DOHH2 (cell line): ENCODE measurements at regions not wholly inside any gene's neighbourhood (a gene's known extent, or its start where the extent isn't known, plus 50 kb on each side); places are given as distances from the start of the nearest gene placed in this dataset.

Experiments
- H3F3A ChIP-seq: fragments of 200-600 bp; sonication (generic), shearing (Covaris generic); 2 replicates; pipeline ENCODE4 v1.6.0; 2016; ENCODE audit warnings: antibody characterized with exemption, mild to moderate bottlenecking; ENCODE audit not compliant: control insufficient read depth, insufficient read depth
- H3K27ac ChIP-seq: fragments of 200-600 bp; sonication (generic); 2 replicates; pipeline ENCODE4 v1.5.1; 2014; ENCODE audit warnings: low read depth, mild to moderate bottlenecking, low read length, moderate library complexity
- H3K27me3 ChIP-seq: fragments of 200-600 bp; sonication (generic); 2 replicates; pipeline ENCODE4 v1.6.1; 2014; ENCODE audit warnings: mild to moderate bottlenecking, low read length, mixed read lengths; ENCODE audit not compliant: control insufficient read depth
- H3K36me3 ChIP-seq: fragments of 200-600 bp; sonication (generic); 2 replicates; pipeline ENCODE4 v1.6.1; 2014; ENCODE audit warnings: mild to moderate bottlenecking, low read length, moderate library complexity, mixed read lengths; ENCODE audit not compliant: control insufficient read depth
- H3K4me1 ChIP-seq: fragments of 200-600 bp; sonication (generic); 2 replicates; pipeline ENCODE4 v1.6.1; 2014; ENCODE audit warnings: mild to moderate bottlenecking, low read length, mixed read lengths; ENCODE audit not compliant: control insufficient read depth
- H3K4me2 ChIP-seq: fragments of 200-600 bp; sonication (generic); 2 replicates; pipeline ENCODE4 v1.6.0; 2014; ENCODE audit warnings: mild to moderate bottlenecking, low read length, moderate library complexity
- H3K4me3 ChIP-seq: fragments of 200-600 bp; sonication (generic); 2 replicates; pipeline ENCODE4 v1.5.1; 2014; ENCODE audit warnings: mild to moderate bottlenecking, low read length, mixed read lengths
- H3K79me2 ChIP-seq: fragments of 200-600 bp; sonication (generic); 2 replicates; pipeline ENCODE4 v1.6.1; 2014; ENCODE audit warnings: mild to moderate bottlenecking, low read length, mixed read lengths; ENCODE audit not compliant: control insufficient read depth
- H3K9me2 ChIP-seq: fragments of 200-600 bp; sonication (generic); replicated peaks from 2 replicates; pipeline ENCODE4 v1.6.1; 2014; ENCODE audit warnings: mild to moderate bottlenecking, low read length, mixed read lengths; ENCODE audit not compliant: control insufficient read depth
- H3K9me3 ChIP-seq: fragments of 200-600 bp; sonication (generic); 2 replicates; pipeline ENCODE4 v1.6.1; 2014; ENCODE audit warnings: antibody characterized with exemption, low read length, mixed read lengths; ENCODE audit not compliant: control insufficient read depth, insufficient read depth
- H4K20me1 ChIP-seq: fragments of 200-600 bp; sonication (generic); 2 replicates; pipeline ENCODE4 v1.6.0; 2014; ENCODE audit warnings: low read depth, mild to moderate bottlenecking, antibody characterized with exemption, low read length, moderate library complexity; ENCODE audit not compliant: control insufficient read depth, insufficient read depth
- CTCF ChIP-seq: fragments of 200-600 bp; sonication (generic); IDR thresholded peaks from one replicate; pipeline ENCODE4 v1.5.1; 2014; ENCODE audit warnings: antibody characterized with exemption, mild to moderate bottlenecking, low read depth, low read length; ENCODE audit not compliant: poor library complexity, severe bottlenecking
- EZH2phosphoT487 ChIP-seq: fragments of 200-600 bp; sonication (generic); IDR thresholded peaks from 2 replicates; pipeline ENCODE4 v1.6.1; 2017; ENCODE audit warnings: borderline replicate concordance, mild to moderate bottlenecking, antibody characterized with exemption, low read length, moderate library complexity, mixed read lengths

- H4K20me1 ChIP-seq = no peaks in the 10 kb centered on the region
- H3K9me3 ChIP-seq = no peaks in the 10 kb centered on the region
- H3K79me2 ChIP-seq = no peaks in the 10 kb centered on the region
- H3F3A ChIP-seq = no peaks in the 10 kb centered on the region
- H3K4me2 ChIP-seq = no peak overlapping the region
- H3K4me3 ChIP-seq = no peak overlapping the region
- no peak overlapping the region for H3K27ac ChIP-seq
- no peaks in the 10 kb centered on the region for H3K9me2 ChIP-seq
- no peaks in the 10 kb centered on the region for H3K27me3 ChIP-seq
- H3K36me3 ChIP-seq = no peaks in the 10 kb centered on the region
- no peaks in the 10 kb centered on the region for H3K4me1 ChIP-seq
- TF ChIP-seq EZH2phosphoT487 (no peak), CTCF (no peak)
Measured at GRCh38 chr10:21171197-21171935, 274.3 kb upstream of the NEBL start.

- Histone ChIP-seq H3K4me3 (no peak overlapping the region), H3K9me2 (no peaks in the 10 kb centered on the region), H3K27ac (no peak overlapping the region), H3K79me2 (no peaks in the 10 kb centered on the region), H4K20me1 (no peaks in the 10 kb centered on the region), H3K4me2 (no peak overlapping the region), H3K27me3 (no peaks in the 10 kb centered on the region), H3K9me3 (no peaks in the 10 kb centered on the region), H3K36me3 (no peaks in the 10 kb centered on the region), H3K4me1 (no peaks in the 10 kb centered on the region), H3F3A (no peaks in the 10 kb centered on the region)
- TF ChIP-seq EZH2phosphoT487 = no peak
- TF ChIP-seq CTCF = no peak
Measured at GRCh38 chr10:21170216-21170615, 273.1 kb upstream of the NEBL start.

- Histone ChIP-seq H3K4me3 (no peak overlapping the region), H3K9me2 (no peaks in the 10 kb centered on the region), H3K36me3 (no peaks in the 10 kb centered on the region), H3K79me2 (no peaks in the 10 kb centered on the region), H3F3A (no peaks in the 10 kb centered on the region), H3K9me3 (no peaks in the 10 kb centered on the region), H4K20me1 (no peaks in the 10 kb centered on the region), H3K4me1 (no peaks in the 10 kb centered on the region), H3K27ac (no peak overlapping the region), H3K27me3 (no peaks in the 10 kb centered on the region), H3K4me2 (no peak overlapping the region)
- TF ChIP-seq CTCF = no peak
- TF ChIP-seq EZH2phosphoT487 = no peak
Measured at GRCh38 chr10:21169271-21169670, 272.2 kb upstream of the NEBL start.
